Activated naive CD4-positive, alpha-beta T cell treated with anti-CD3 and anti-CD28 coated beads for 36 hours (primary cell): ENCODE measurements at regions not wholly inside any gene's neighbourhood (a gene's known extent, or its start where the extent isn't known, plus 50 kb on each side); places are given as distances from the start of the nearest gene placed in this dataset.

Experiments used
- CTCF ChIA-PET: fragments of 350-600 bp; sonication (Branson Sonifier 250); formaldehyde crosslinking; loops from one replicate; lab custom pipeline; 2021; ENCODE audit warnings: antibody characterized with exemption; lab: Charles Lee
- DNase-seq: peaks from one replicate; pipeline ENCODE4 v3.0.0-alpha.2; 2020
- H3K27ac Mint-ChIP-seq: one replicate; pipeline ENCODE4 v1.8.0; 2021; ENCODE audit warnings: mild to moderate bottlenecking, mixed read lengths
- H3K27me3 Mint-ChIP-seq: one replicate; pipeline ENCODE4 v1.8.0; 2021; ENCODE audit warnings: low read depth, mixed read lengths
- H3K36me3 Mint-ChIP-seq: one replicate; pipeline ENCODE4 v1.8.0; 2021; ENCODE audit warnings: low read depth, mixed read lengths
- H3K4me1 Mint-ChIP-seq: one replicate; pipeline ENCODE4 v1.8.0; 2021; ENCODE audit warnings: low read depth, mixed read lengths
- H3K4me3 Mint-ChIP-seq: one replicate; pipeline ENCODE4 v1.8.0; 2021; ENCODE audit warnings: mild to moderate bottlenecking, moderate library complexity, mixed read lengths
- H3K9me3 Mint-ChIP-seq: one replicate; pipeline ENCODE4 v1.8.0; 2021; ENCODE audit warnings: mixed read lengths
- intact Hi-C: fragments of 100-400 bp; cut with micrococcal nuclease; formaldehyde crosslinking; loops from one replicate; pipeline ENCODE4 v1.15.1; 2023

DNA sequence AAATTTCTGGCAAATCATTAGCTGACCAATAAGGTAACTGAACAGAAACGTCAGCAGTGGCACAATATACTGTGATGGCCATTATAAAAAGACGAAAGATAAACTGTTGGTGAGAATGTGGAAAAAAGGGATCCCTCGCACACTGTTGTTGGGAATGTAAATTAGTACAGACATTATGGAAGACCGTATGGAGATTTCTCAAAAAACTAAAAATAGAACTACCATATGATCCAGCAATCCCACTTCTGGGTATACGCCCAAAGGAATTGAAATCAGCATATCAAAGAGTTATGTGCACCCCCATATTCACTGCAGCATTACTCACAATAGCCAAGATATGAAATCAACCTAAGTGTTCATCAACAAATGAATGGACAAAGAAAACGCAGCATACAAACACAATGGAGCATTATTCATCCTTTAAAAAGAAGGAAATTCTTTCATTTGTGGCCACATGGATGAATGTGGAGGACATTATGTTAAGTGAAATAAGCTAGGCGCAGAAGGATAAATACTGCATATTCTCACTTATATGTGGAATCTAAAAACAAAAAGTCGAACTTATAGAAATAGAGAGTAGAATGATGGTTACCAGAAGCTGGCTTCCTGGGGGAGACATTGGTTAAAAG, 257.7 kb downstream of the RHOU start:
- intact Hi-C loops: no loop called here
- no peak overlapping the region for H3K27ac Mint-ChIP-seq
- no peaks in the 10 kb centered on the region for H3K9me3 Mint-ChIP-seq

GRCh38 chr1:228994676-228995594, 259.7 kb downstream of the RHOU start:
- CTCF ChIA-PET: no interaction called here
- no peak overlapping the region for H3K27ac Mint-ChIP-seq
- no peaks in the 10 kb centered on the region for H3K36me3 Mint-ChIP-seq
- H3K4me3 Mint-ChIP-seq: no peak overlapping the region
- intact Hi-C loops: no loop called here
- no peaks in the 10 kb centered on the region for H3K27me3 Mint-ChIP-seq
- no peaks in the 10 kb centered on the region for H3K9me3 Mint-ChIP-seq
- peaks cover 4% of the 10 kb centered on the region for H3K4me1 Mint-ChIP-seq
- no peak for DNase-seq

More for the DNA sequence above, 257.7 kb downstream of the RHOU start:
- Mint-ChIP-seq H3K27me3 (no peaks in the 10 kb centered on the region), H3K36me3 (no peaks in the 10 kb centered on the region), H3K4me1 (peaks cover 4% of the 10 kb centered on the region), H3K4me3 (no peak overlapping the region)
- CTCF ChIA-PET: interaction anchor here (1.0 kb wide), 1 partner anchor 234 kb away, joined by 3 read pairs; no protein-coding TSS in a partner anchor
- no peak for DNase-seq

- no peaks in the 10 kb centered on the region for H3K36me3 Mint-ChIP-seq
- no peak for DNase-seq
- intact Hi-C loops: no loop called here
- H3K27me3 Mint-ChIP-seq: no peaks in the 10 kb centered on the region
- H3K4me3 Mint-ChIP-seq: no peak overlapping the region
- CTCF ChIA-PET: no interaction called here
- no peak overlapping the region for H3K27ac Mint-ChIP-seq
- H3K9me3 Mint-ChIP-seq: no peaks in the 10 kb centered on the region
- H3K4me1 Mint-ChIP-seq: peaks cover 2% of the 10 kb centered on the region
Observed at GRCh38 chr1:228996281-228996680, 261.0 kb downstream of the RHOU start.

GRCh38 chr1:228997721-228998144, 262.5 kb downstream of the RHOU start:
- H3K9me3 Mint-ChIP-seq: no peaks in the 10 kb centered on the region
- H3K4me1 Mint-ChIP-seq: peaks cover 6% of the 10 kb centered on the region
- H3K27ac Mint-ChIP-seq: no peak overlapping the region
- no peaks in the 10 kb centered on the region for H3K27me3 Mint-ChIP-seq
- no peak overlapping the region for H3K4me3 Mint-ChIP-seq
- intact Hi-C loops: no loop called here
- no peaks in the 10 kb centered on the region for H3K36me3 Mint-ChIP-seq
- DNase-seq: no peak
- CTCF ChIA-PET: no interaction called here

DNA sequence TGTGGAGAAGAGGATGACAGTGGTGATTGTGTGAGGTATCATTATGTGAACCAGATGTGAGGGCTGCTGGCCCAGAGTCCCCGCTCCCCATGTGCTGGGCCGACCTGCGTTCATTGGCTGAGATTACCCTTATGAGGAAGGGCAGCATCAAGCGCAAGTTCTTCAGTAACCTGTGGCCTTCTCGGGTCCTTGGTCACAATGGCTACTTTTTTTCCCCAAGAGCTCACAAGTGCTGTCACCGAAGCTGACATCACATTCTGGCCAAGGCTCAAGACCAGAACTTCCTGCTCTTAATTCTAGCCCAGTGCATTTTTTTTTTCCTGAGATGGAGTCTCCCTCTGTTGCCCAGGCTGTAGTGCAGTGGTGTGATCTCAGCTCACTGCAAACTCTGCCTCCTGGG, 262.9 kb downstream of the RHOU start:
- DNase-seq: no peak
- Mint-ChIP-seq H3K36me3 (no peaks in the 10 kb centered on the region), H3K9me3 (no peaks in the 10 kb centered on the region), H3K27ac (no peak overlapping the region), H3K4me1 (peaks cover 6% of the 10 kb centered on the region), H3K27me3 (no peaks in the 10 kb centered on the region), H3K4me3 (no peak overlapping the region)
- intact Hi-C loops: no loop called here
- CTCF ChIA-PET: interaction anchor here (0.8 kb wide), 1 partner anchor 95 kb away, joined by 3 read pairs; no protein-coding TSS in a partner anchor

DNA sequence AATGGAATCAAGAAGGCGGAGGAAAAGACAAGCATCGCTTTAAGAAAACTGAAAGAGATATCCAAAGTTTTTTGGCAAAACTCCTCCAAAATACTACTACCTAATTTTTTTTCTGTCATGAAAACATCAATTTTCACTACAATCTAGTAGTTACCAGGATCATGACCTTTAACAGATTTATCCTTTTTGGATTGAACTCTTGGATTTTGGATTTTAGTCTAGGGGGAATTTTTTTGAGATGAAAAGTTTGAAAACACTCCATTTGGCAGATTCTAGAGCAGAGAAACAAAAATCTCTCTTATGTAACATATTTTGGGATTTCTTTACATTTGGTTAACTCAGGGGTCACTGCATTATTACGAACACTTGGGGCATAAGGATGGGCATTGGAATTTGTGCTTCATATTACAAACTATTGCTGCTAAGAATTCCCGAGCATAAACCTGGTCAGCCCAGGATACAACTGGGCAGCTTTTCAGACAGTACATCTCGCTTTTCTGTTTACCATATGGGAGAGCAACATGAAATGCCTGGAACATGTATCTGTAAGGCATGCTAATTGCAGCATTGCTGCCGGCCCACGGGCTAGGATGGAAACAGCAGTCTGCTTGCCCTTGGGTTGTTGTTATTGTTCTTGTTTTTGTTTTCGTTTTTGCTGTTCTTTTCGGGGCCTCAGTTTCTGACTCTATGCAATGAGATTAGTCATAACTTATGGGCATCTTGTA, 264.3 kb downstream of the RHOU start:
- H3K4me1 Mint-ChIP-seq: peaks cover 6% of the 10 kb centered on the region
- H3K9me3 Mint-ChIP-seq: no peaks in the 10 kb centered on the region
- no peak overlapping the region for H3K27ac Mint-ChIP-seq
- H3K27me3 Mint-ChIP-seq: no peaks in the 10 kb centered on the region
- intact Hi-C loops: no loop called here
- no peak overlapping the region for H3K4me3 Mint-ChIP-seq
- CTCF ChIA-PET: no interaction called here
- no peaks in the 10 kb centered on the region for H3K36me3 Mint-ChIP-seq
- no peak for DNase-seq

DNA sequence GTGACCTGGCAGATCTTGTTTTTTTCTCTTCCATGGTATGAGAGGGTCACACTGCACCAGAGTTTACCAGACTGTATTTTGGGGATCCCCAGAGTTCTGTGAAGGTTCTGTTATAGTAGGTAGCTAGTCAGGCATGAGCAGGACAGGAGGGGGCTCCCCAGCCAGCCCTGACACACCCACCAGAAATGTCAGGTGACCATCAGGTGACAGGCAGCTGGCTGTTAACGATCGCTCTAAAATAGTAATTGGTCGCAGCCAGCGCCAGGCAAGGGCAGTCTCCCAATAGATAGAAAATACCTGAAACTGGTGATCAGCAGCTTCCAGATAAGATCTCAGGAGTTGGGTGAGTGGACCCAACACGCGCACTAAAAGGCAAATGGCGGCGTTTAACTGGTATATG, 264.9 kb downstream of the RHOU start:
- no peaks in the 10 kb centered on the region for H3K27me3 Mint-ChIP-seq
- CTCF ChIA-PET: no interaction called here
- H3K4me1 Mint-ChIP-seq: peaks cover 6% of the 10 kb centered on the region
- DNase-seq: no peak
- H3K36me3 Mint-ChIP-seq: no peaks in the 10 kb centered on the region
- no peak overlapping the region for H3K27ac Mint-ChIP-seq
- no peaks in the 10 kb centered on the region for H3K9me3 Mint-ChIP-seq
- no peak overlapping the region for H3K4me3 Mint-ChIP-seq
- intact Hi-C loops: no loop called here

DNA sequence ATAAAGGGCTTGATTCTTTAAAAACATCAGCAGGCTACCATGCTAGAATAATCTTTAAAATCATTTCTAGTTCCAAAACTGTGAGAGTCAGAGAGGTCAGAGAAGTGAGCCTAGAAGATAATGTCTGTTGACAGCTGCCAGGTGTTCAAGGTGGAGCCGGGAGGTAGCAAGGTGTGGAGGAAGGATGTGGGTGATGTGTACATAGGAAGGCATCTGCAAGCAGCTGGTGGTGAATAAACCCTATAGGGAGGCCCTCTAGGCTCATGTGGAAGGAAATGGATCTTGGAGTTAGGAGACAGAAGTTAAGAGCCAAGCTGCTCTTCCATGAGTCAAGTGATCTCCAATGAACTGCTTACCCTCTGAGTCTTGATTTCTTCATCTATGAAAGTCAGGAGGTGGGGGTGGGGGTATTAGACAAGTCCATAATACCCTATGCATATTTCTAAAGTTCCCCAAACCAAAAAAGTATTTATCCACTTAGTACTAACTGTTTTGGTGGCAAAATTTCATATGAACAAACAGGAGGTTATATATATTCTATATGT, 266.3 kb downstream of the RHOU start:
- Mint-ChIP-seq H3K4me3 (no peak overlapping the region), H3K9me3 (no peaks in the 10 kb centered on the region), H3K36me3 (no peaks in the 10 kb centered on the region), H3K4me1 (peaks cover 6% of the 10 kb centered on the region), H3K27ac (no peak overlapping the region), H3K27me3 (no peaks in the 10 kb centered on the region)
- intact Hi-C loops: no loop called here
- no peak for DNase-seq
- CTCF ChIA-PET: no interaction called here

GRCh38 chr1:229002037-229002436, 266.8 kb downstream of the RHOU start:
- Mint-ChIP-seq H3K9me3 (no peaks in the 10 kb centered on the region), H3K36me3 (no peaks in the 10 kb centered on the region), H3K27ac (no peak overlapping the region), H3K27me3 (no peaks in the 10 kb centered on the region), H3K4me3 (no peak overlapping the region), H3K4me1 (peaks cover 6% of the 10 kb centered on the region)
- intact Hi-C loops: no loop called here
- DNase-seq: no peak
- CTCF ChIA-PET: no interaction called here

DNA sequence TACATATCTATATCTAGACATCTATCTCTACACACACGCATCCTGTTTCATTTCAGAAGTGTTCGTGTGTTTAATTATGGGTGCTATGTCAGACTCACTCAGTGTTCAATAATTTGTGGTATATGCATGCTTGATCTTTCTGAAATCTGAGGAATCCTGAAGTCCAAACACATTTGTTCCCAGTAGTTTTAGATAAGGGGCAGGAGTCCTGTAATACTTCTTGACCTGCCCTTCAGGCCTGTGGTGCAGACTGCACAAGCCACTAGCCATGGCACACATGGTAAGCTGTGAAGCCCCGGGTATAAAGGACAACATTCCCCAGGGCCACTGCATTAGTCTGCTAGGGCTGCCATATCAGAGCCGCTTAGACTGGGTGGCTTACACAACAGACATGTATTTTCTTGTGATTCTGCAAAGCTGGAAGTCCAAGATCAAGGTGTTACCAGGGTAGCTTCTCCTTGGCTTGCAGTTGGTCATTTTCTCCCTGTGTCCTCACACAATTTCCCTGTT, 267.2 kb downstream of the RHOU start:
- no peaks in the 10 kb centered on the region for H3K27me3 Mint-ChIP-seq
- no peak overlapping the region for H3K4me3 Mint-ChIP-seq
- no peak for DNase-seq
- no peak overlapping the region for H3K27ac Mint-ChIP-seq
- intact Hi-C loops: no loop called here
- no peaks in the 10 kb centered on the region for H3K36me3 Mint-ChIP-seq
- no peaks in the 10 kb centered on the region for H3K9me3 Mint-ChIP-seq
- H3K4me1 Mint-ChIP-seq: peaks cover 6% of the 10 kb centered on the region
- CTCF ChIA-PET: no interaction called here

GRCh38 chr1:229003233-229004031, 267.5 kb upstream of the RAB4A start:
- intact Hi-C loops: no loop called here
- H3K4me1 Mint-ChIP-seq: peaks cover 6% of the 10 kb centered on the region
- H3K27me3 Mint-ChIP-seq: no peaks in the 10 kb centered on the region
- H3K36me3 Mint-ChIP-seq: no peaks in the 10 kb centered on the region
- no peaks in the 10 kb centered on the region for H3K9me3 Mint-ChIP-seq
- CTCF ChIA-PET: no interaction called here
- H3K27ac Mint-ChIP-seq: no peak overlapping the region
- DNase-seq: no peak
- no peak overlapping the region for H3K4me3 Mint-ChIP-seq
